PFSK-1 (cell line): ENCODE measurements at regions not wholly inside any gene's neighbourhood (a gene's known extent, or its start where the extent isn't known, plus 50 kb on each side); places are given as distances from the start of the nearest gene placed in this dataset.

Source experiments
- POLR2AphosphoS5 ChIP-seq: IDR thresholded peaks from 2 replicates; pipeline ENCODE4 v1.6.1; 2012; ENCODE audit warnings: low read depth, mild to moderate bottlenecking, control low read depth, low read length, moderate library complexity
- TF ChIP-seq, protein P1 (sequence below), 2 experiments: IDR thresholded peaks; 2 replicates each; pipeline versions ENCODE4 v1.6.1 to v1.8.0; 2011 to 2012; ENCODE audit warnings: low read depth in 2 of 2, low read length in 2 of 2, control low read depth in 1 of 2, inconsistent platforms in 1 of 2, mild to moderate bottlenecking in 1 of 2, moderate library complexity in 1 of 2; ENCODE audit not compliant: insufficient read depth in 1 of 2

DNA sequence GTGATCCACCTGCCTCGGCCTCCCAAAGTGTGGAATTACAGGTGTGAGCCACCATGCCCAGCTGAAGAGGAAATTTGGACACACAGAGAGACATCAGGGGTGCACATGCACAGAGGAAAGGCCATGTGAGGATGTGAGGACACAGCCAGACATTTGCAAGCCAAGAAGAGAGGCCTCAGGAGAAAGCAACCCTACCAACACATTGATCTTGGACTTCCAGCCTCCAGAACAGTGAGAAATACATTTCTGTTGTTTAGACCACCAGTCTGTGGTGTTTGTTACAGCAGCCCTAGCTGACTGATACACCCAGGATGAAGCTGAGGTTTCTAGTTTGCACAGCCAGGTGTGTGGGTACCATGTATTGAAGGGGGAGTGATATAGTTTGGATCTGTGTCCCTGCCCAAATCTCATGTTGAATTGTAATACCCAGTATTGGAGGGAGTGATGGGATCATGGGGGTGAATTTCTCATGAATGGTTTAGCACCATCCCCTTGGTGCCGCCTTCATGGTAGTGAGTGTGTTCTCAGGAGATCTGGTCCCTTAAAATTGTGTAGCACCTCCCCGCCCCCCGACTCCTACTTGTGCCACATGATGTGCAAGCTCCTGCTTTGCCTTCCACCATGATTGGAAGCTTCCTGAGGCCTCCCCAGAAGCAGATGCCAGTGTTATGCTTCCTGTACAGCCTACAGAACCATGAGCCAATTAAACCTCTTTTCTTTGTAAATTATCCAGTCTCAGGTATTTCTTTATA is 64.7 kb upstream of the DUSP5 start:
- TF ChIP-seq, protein P1, sequence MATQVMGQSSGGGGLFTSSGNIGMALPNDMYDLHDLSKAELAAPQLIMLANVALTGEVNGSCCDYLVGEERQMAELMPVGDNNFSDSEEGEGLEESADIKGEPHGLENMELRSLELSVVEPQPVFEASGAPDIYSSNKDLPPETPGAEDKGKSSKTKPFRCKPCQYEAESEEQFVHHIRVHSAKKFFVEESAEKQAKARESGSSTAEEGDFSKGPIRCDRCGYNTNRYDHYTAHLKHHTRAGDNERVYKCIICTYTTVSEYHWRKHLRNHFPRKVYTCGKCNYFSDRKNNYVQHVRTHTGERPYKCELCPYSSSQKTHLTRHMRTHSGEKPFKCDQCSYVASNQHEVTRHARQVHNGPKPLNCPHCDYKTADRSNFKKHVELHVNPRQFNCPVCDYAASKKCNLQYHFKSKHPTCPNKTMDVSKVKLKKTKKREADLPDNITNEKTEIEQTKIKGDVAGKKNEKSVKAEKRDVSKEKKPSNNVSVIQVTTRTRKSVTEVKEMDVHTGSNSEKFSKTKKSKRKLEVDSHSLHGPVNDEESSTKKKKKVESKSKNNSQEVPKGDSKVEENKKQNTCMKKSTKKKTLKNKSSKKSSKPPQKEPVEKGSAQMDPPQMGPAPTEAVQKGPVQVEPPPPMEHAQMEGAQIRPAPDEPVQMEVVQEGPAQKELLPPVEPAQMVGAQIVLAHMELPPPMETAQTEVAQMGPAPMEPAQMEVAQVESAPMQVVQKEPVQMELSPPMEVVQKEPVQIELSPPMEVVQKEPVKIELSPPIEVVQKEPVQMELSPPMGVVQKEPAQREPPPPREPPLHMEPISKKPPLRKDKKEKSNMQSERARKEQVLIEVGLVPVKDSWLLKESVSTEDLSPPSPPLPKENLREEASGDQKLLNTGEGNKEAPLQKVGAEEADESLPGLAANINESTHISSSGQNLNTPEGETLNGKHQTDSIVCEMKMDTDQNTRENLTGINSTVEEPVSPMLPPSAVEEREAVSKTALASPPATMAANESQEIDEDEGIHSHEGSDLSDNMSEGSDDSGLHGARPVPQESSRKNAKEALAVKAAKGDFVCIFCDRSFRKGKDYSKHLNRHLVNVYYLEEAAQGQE (IDR thresholded peaks at IDR 0.05; ENCODE audit: insufficient read depth in 1 of 2, low read depth in 2 of 2, low read length in 2 of 2) = no peak
- TF ChIP-seq POLR2AphosphoS5 = no peak
